WERI-Rb-1 (cell line): ENCODE measurements at regions not wholly inside any gene's neighbourhood (a gene's known extent, or its start where the extent isn't known, plus 50 kb on each side); places are given as distances from the start of the nearest gene placed in this dataset.

Experiments
- DNase-seq: peaks from one replicate; pipeline ENCODE4 v3.0.0-alpha.2; 2020
- H3K27ac ChIP-seq: fragments of 250-450 bp; sonication (Bioruptor Pico); 2 replicates; pipeline ENCODE4 v1.5.1; 2020; ENCODE audit warnings: mild to moderate bottlenecking, moderate library complexity
- H3K27me3 ChIP-seq: fragments of 250-450 bp; sonication (Bioruptor Pico); 2 replicates; pipeline ENCODE4 v1.5.1; 2021; ENCODE audit warnings: mild to moderate bottlenecking, low read depth, moderate library complexity; ENCODE audit not compliant: insufficient read depth, severe bottlenecking
- H3K36me3 ChIP-seq: fragments of 250-450 bp; sonication (Bioruptor Pico); 2 replicates; pipeline ENCODE4 v1.5.1; 2020; ENCODE audit warnings: mild to moderate bottlenecking, moderate library complexity
- H3K4me3 ChIP-seq: 2 replicates; pipeline ENCODE4 v1.5.1; 2011; ENCODE audit warnings: low read depth, mild to moderate bottlenecking, control low read depth, low read length
- H3K9me3 ChIP-seq: fragments of 250-450 bp; sonication (Bioruptor Pico); 2 replicates; pipeline ENCODE4 v1.5.1; 2021; ENCODE audit warnings: mild to moderate bottlenecking, moderate library complexity; ENCODE audit not compliant: severe bottlenecking
- CTCF ChIP-seq: IDR thresholded peaks from 2 replicates; pipeline ENCODE4 v1.5.1; 2011; ENCODE audit warnings: low read depth, mild to moderate bottlenecking, control low read depth, inconsistent platforms, low read length

GRCh38 chr22:48537343-48537680, 1290.4 kb downstream of the BRD1 start:
- H3K9me3 ChIP-seq: no peaks in the 10 kb centered on the region
- DNase-seq: no peak
- H3K27ac ChIP-seq: no peak overlapping the region
- no peak overlapping the region for H3K4me3 ChIP-seq
- no peak for TF ChIP-seq CTCF
- H3K27me3 ChIP-seq: no peaks in the 10 kb centered on the region
- H3K36me3 ChIP-seq: no peaks in the 10 kb centered on the region

DNA sequence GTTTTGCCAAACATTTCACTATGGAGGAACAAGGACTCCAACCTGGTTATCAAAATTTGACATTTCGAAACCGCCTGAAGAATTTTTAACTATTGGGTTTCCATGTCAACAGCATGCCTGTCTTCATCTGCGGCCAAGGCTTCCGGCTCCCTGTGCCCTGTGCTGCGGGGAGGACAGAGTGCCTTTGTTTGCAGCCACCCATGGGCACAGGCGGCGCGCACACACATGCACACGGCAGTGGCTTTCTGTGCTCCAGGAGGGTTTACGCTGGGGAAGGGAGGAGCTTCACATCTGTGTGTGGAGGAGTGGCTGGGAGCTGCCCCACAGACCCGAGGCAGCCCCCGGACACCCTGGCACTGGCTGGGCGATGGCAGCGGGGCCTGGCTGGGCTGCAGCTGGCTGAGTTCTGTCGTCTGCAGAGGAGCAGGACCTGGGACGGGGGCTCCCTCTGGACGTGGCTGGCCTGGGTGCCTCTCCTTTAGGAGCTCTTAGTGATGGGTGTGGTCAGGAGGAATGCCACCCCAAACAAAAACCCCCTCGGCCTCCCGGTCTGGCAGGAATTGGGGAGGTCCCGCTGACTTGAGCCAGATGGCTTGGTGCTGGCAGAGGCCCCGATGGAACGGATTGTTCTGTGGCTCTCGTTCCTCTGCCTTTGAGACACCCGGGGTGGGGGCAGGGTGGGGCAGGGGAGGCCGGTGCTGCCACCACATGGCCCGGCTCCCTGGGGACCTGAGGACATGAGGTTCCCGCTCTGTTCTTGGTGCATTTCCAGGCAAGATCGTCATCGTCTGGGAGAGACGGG, 1290.9 kb downstream of the BRD1 start:
- Histone ChIP-seq H3K9me3 (no peaks in the 10 kb centered on the region), H3K4me3 (no peak overlapping the region), H3K27me3 (no peaks in the 10 kb centered on the region), H3K27ac (no peak overlapping the region), H3K36me3 (no peaks in the 10 kb centered on the region)
- TF ChIP-seq CTCF: no peak
- no peak for DNase-seq

DNA sequence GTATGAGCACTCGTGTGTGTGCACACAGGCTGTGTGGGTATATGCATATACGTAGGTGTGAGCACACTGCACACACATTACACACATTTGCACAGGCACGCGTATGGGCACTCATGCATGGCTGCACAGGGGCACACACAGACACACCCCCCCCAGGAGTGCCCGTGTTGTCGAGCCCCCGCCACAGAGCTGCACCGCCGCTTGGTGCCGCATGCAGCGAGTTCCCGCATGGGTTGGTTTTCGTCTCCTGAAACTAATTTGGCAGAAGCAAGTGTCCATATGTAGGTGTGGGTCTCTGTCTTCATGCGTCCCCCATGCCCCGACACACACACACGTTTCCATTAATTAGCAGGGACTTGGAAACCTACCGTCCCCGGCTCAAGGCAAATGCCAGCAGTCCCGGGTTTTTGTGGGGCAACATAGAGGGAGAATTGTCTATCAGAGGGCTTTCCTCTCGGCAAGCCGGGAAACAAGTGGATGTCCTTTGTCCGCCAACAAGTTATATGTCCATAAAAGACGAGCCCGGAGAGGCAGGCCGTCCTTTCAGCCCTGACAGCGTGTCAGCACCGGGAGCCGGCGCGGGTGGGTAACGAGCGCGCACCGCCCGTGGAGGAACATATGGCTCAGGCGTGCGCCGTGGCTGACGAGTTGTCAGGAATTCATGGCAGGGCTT, 1291.7 kb downstream of the BRD1 start:
- no peak overlapping the region for H3K4me3 ChIP-seq
- no peak overlapping the region for H3K27ac ChIP-seq
- H3K9me3 ChIP-seq: no peaks in the 10 kb centered on the region
- H3K27me3 ChIP-seq: no peaks in the 10 kb centered on the region
- no peak for DNase-seq
- H3K36me3 ChIP-seq: no peaks in the 10 kb centered on the region
- no peak for TF ChIP-seq CTCF

DNA sequence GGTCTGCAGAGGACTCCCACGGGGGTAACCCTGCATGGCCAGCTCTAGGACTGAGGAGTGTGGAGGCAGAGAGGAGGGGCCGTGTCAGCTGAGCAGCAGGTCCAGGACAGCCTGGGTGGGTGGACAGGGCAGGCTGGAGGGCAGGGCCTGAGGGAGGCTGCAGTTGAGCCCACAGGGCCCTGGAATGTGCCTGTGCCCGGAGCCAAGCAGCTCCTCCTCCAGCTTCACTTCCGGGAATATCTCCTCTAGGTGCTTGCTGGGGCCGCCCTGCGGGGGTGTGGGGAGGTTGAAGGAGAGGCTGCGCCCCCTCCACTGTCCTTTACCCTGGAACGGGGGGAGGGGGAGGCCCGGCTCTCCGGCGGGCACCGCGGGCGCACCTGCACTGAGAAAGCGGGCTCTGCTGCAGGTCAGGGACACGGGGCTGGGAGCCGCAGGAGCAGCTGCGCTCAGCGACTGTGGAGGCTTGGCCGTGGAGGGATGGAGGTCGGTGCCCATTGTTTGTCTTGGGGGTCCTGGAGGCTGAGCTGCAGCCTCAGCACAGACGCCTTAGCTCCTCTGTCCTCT, 1293.2 kb downstream of the BRD1 start:
- H3K4me3 ChIP-seq: no peak overlapping the region
- no peak for DNase-seq
- H3K9me3 ChIP-seq: no peaks in the 10 kb centered on the region
- H3K27me3 ChIP-seq: no peaks in the 10 kb centered on the region
- no peaks in the 10 kb centered on the region for H3K36me3 ChIP-seq
- TF ChIP-seq CTCF: no peak
- H3K27ac ChIP-seq: no peak overlapping the region

GRCh38 chr22:48532986-48533385, 1294.7 kb downstream of the BRD1 start:
- no peak for TF ChIP-seq CTCF
- Histone ChIP-seq H3K9me3 (no peaks in the 10 kb centered on the region), H3K4me3 (no peak overlapping the region), H3K27me3 (no peaks in the 10 kb centered on the region), H3K27ac (no peak overlapping the region), H3K36me3 (no peaks in the 10 kb centered on the region)
- DNase-seq: no peak
